ENCODE measurements at regions not wholly inside any gene's neighbourhood (a gene's known extent, or its start where the extent isn't known, plus 50 kb on each side); places are given as distances from the start of the nearest gene placed in this dataset.

- Histone ChIP-seq H3K4me1 (ENCODE audit: control insufficient read depth in 4 of 4, insufficient read depth in 4 of 4, low read length in 3 of 4) (no peaks in the 10 kb centered on the region), H3K9me3 (ENCODE audit: control insufficient read depth in 4 of 4, low read length in 3 of 4) (peaks cover 0 to 2% (median 0%) of the 10 kb centered on the region in 4 donors), H3K27me3 (ENCODE audit: control insufficient read depth in 4 of 4, insufficient read depth in 4 of 4, low read length in 3 of 4) (peaks cover 0 to 4% (median 0%) of the 10 kb centered on the region in 4 donors), H3K27ac (ENCODE audit: low read depth in 1 of 2, low read length in 2 of 2) (no peak overlapping the region), H3K9ac (ENCODE audit: low read depth in 1 of 2, low read length in 2 of 2) (no peak overlapping the region), H3K36me3 (ENCODE audit: control insufficient read depth in 4 of 4, insufficient read depth in 3 of 4, low read depth in 1 of 4, low read length in 3 of 4) (no peaks in the 10 kb centered on the region), H3K4me3 (ENCODE audit: low read depth in 1 of 3, low read length in 3 of 3) (no peak overlapping the region)
- 77% methylated on average over 17 of the region's 17 CpGs for whole genome bisulfite sequencing
- DNase-seq (ENCODE audit: low spot score) = no peak
- TF ChIP-seq RAD21 (IDR thresholded peaks at IDR 0.05) (no peak), HNF4G (IDR thresholded peaks at IDR 0.05) (no peak), JUND (IDR thresholded peaks at IDR 0.05) (no peak), CTCF (IDR thresholded peaks at IDR 0.05; ENCODE audit: low read depth, low read length, missing input control) (no peak), SP1 (IDR thresholded peaks at IDR 0.05) (no peak), NR2F2 (IDR thresholded peaks at IDR 0.05) (no peak), YY1 (IDR thresholded peaks at IDR 0.05) (no peak), FOXA1 (IDR thresholded peaks at IDR 0.05) (no peak), EGR1 (IDR thresholded peaks at IDR 0.05; ENCODE audit: low read depth in 2 of 2) (no peak), FOXA2 (IDR thresholded peaks at IDR 0.05) (no peak), TAF1 (conservative IDR thresholded peaks at IDR 0.05) (no peak), GABPA (IDR thresholded peaks at IDR 0.05 in 1 of 2, conservative IDR thresholded peaks at IDR 0.05 in 1 of 2) (no peak)
- TF ChIP-seq, protein P1, sequence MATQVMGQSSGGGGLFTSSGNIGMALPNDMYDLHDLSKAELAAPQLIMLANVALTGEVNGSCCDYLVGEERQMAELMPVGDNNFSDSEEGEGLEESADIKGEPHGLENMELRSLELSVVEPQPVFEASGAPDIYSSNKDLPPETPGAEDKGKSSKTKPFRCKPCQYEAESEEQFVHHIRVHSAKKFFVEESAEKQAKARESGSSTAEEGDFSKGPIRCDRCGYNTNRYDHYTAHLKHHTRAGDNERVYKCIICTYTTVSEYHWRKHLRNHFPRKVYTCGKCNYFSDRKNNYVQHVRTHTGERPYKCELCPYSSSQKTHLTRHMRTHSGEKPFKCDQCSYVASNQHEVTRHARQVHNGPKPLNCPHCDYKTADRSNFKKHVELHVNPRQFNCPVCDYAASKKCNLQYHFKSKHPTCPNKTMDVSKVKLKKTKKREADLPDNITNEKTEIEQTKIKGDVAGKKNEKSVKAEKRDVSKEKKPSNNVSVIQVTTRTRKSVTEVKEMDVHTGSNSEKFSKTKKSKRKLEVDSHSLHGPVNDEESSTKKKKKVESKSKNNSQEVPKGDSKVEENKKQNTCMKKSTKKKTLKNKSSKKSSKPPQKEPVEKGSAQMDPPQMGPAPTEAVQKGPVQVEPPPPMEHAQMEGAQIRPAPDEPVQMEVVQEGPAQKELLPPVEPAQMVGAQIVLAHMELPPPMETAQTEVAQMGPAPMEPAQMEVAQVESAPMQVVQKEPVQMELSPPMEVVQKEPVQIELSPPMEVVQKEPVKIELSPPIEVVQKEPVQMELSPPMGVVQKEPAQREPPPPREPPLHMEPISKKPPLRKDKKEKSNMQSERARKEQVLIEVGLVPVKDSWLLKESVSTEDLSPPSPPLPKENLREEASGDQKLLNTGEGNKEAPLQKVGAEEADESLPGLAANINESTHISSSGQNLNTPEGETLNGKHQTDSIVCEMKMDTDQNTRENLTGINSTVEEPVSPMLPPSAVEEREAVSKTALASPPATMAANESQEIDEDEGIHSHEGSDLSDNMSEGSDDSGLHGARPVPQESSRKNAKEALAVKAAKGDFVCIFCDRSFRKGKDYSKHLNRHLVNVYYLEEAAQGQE (IDR thresholded peaks at IDR 0.05) = no peak
- TF ChIP-seq, protein P2, sequence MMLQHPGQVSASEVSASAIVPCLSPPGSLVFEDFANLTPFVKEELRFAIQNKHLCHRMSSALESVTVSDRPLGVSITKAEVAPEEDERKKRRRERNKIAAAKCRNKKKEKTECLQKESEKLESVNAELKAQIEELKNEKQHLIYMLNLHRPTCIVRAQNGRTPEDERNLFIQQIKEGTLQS (IDR thresholded peaks at IDR 0.05) = no peak
- TF ChIP-seq, protein P3, sequence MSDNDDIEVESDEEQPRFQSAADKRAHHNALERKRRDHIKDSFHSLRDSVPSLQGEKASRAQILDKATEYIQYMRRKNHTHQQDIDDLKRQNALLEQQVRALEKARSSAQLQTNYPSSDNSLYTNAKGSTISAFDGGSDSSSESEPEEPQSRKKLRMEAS (IDR thresholded peaks at IDR 0.05) = no peak
- TF ChIP-seq, protein P4, sequence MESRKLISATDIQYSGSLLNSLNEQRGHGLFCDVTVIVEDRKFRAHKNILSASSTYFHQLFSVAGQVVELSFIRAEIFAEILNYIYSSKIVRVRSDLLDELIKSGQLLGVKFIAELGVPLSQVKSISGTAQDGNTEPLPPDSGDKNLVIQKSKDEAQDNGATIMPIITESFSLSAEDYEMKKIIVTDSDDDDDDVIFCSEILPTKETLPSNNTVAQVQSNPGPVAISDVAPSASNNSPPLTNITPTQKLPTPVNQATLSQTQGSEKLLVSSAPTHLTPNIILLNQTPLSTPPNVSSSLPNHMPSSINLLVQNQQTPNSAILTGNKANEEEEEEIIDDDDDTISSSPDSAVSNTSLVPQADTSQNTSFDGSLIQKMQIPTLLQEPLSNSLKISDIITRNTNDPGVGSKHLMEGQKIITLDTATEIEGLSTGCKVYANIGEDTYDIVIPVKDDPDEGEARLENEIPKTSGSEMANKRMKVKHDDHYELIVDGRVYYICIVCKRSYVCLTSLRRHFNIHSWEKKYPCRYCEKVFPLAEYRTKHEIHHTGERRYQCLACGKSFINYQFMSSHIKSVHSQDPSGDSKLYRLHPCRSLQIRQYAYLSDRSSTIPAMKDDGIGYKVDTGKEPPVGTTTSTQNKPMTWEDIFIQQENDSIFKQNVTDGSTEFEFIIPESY (IDR thresholded peaks at IDR 0.05) = no peak
Observed at GRCh38 chr19:31947436-31948115, 397.8 kb upstream of the ZNF507 start.
